GM12864 (cell line): ENCODE measurements at regions not wholly inside any gene's neighbourhood (a gene's known extent, or its start where the extent isn't known, plus 50 kb on each side); places are given as distances from the start of the nearest gene placed in this dataset.

Experiments used
- DNase-seq: peaks from one replicate; pipeline ENCODE4 v3.0.0-alpha.2; 2011; ENCODE audit warnings: low read depth
- H3K4me3 ChIP-seq: 2 replicates; pipeline ENCODE4 v1.5.1; 2011; ENCODE audit warnings: mild to moderate bottlenecking, low read depth, low read length, control low read depth
- CTCF ChIP-seq: IDR thresholded peaks from 2 replicates; pipeline ENCODE4 v1.5.1; 2011; ENCODE audit warnings: low read depth, mild to moderate bottlenecking, moderate library complexity, low read length, control low read depth, inconsistent platforms; ENCODE audit errors: missing control alignments

GRCh38 chr5:125367702-125368101 is 621.3 kb upstream of the ZNF608 start:
- TF ChIP-seq CTCF: no peak
- no peak for DNase-seq

GRCh38 chr5:125370461-125371205 is 624.2 kb upstream of the ZNF608 start:
- no peak for DNase-seq
- H3K4me3 ChIP-seq: no peak overlapping the region
- TF ChIP-seq CTCF: no peak

More at GRCh38 chr5:125367702-125368101, 621.3 kb upstream of the ZNF608 start:
- H3K4me3 ChIP-seq: no peak overlapping the region

GRCh38 chr5:125372694-125373631 is 626.5 kb upstream of the ZNF608 start:
- no peak for DNase-seq
- TF ChIP-seq CTCF: no peak
- no peak overlapping the region for H3K4me3 ChIP-seq

GRCh38 chr5:125375143-125375542 is 628.7 kb upstream of the ZNF608 start:
- DNase-seq: no peak
- H3K4me3 ChIP-seq: no peak overlapping the region
- TF ChIP-seq CTCF: no peak

- DNase-seq: no peak
- no peak overlapping the region for H3K4me3 ChIP-seq
- TF ChIP-seq CTCF: no peak
Measured at GRCh38 chr5:125376059-125376641, 629.7 kb upstream of the ZNF608 start.

- no peak overlapping the region for H3K4me3 ChIP-seq
- no peak for DNase-seq
- TF ChIP-seq CTCF: no peak
Measured at GRCh38 chr5:125377141-125377540, 630.7 kb upstream of the ZNF608 start.
